Nephron (organoid): ENCODE measurements at regions not wholly inside any gene's neighbourhood (a gene's known extent, or its start where the extent isn't known, plus 50 kb on each side); places are given as distances from the start of the nearest gene placed in this dataset.

Experiments used
- H3K27ac Mint-ChIP-seq, 3 experiments: 2 replicates each; pipeline ENCODE4 v1.8.0; 2020; ENCODE audit warnings: mixed read lengths in 3 of 3, mild to moderate bottlenecking in 2 of 3, moderate library complexity in 1 of 3
- H3K27me3 Mint-ChIP-seq: 2 replicates; pipeline ENCODE4 v1.8.0; 2021; ENCODE audit warnings: low read depth, mild to moderate bottlenecking, moderate library complexity, mixed read lengths
- H3K36me3 Mint-ChIP-seq: 2 replicates; pipeline ENCODE4 v1.8.0; 2020; ENCODE audit warnings: low read depth, mixed read lengths
- H3K4me1 Mint-ChIP-seq: 2 replicates; pipeline ENCODE4 v1.8.0; 2020; ENCODE audit warnings: mixed read lengths
- H3K4me3 Mint-ChIP-seq, 3 experiments: 2 replicates each; pipeline ENCODE4 v1.8.0; 2020; ENCODE audit warnings: mild to moderate bottlenecking in 3 of 3, mixed read lengths in 3 of 3, moderate library complexity in 2 of 3
- H3K9me3 Mint-ChIP-seq: 2 replicates; pipeline ENCODE4 v1.8.0; 2020; ENCODE audit warnings: mixed read lengths
- CTCF ChIP-seq, 3 experiments: fragments of 200-600 bp; sonication (generic); IDR thresholded peaks; one replicate each; pipeline ENCODE4 v1.5.0; 2021; ENCODE audit warnings: antibody characterized with exemption in 3 of 3; ENCODE audit not compliant: unreplicated experiment in 3 of 3

DNA sequence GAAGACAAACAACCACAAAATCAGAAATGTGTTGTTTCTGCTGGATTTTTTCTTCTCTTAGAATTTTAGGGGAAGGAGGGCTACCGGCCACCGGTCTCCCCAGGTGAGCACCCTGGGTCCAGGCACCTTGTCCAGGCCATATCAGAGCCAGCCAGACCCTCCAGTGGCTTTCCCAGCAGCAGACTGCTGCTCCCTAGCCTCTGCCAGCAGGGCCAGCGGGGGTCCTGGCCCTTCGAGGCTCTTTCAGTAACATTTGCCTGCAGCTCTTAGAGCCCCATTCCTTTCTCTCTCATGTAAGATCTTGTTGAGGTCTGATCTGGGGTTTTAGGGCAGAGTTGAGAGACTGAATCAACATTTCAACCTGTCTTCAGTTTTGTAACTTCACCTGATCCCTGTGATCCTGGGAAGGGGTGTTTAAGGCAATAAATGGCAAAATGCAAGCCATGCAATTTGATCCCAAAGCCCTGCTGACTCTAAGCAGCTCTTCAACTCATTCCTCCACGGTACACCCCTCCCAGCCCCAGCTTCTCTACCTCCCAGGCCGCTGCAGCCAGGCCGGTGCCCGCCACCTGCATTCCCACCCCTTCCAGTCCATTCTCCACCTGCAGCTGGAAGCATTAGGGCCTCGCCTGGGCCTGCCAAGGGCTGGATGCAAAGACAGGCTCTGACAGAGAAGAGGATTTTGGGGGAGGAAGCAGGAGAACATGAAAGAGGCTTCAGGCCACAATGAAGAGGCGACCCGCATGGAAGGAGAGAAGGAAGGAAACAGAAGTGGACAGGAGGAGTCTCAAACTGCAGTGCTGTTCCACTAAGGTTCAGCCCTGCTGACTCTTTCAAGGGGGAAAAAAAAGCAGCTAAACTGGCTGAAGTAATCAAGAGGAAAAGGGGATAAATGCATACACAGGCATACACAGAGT lies 113.0 kb upstream of the FGF3 start:
- TF ChIP-seq CTCF (IDR thresholded peaks at IDR 0.05; ENCODE audit: unreplicated experiment in 3 of 3), result no peak
- no peaks in the 10 kb centered on the region for H3K36me3 Mint-ChIP-seq
- H3K27me3 Mint-ChIP-seq, result peaks cover 26% of the 10 kb centered on the region
- H3K4me1 Mint-ChIP-seq, result peaks cover 8% of the 10 kb centered on the region
- peak overlapping the region in 2 of 3 experiments; percentile 3 to 29 for H3K27ac Mint-ChIP-seq
- no peaks in the 10 kb centered on the region for H3K9me3 Mint-ChIP-seq
- H3K4me3 Mint-ChIP-seq, result no peak overlapping the region

GRCh38 chr11:69934861-69935494 lies 115.8 kb upstream of the FGF3 start:
- H3K4me3 Mint-ChIP-seq, result no peak overlapping the region
- no peak overlapping the region for H3K27ac Mint-ChIP-seq
- no peak for TF ChIP-seq CTCF (IDR thresholded peaks at IDR 0.05; ENCODE audit: unreplicated experiment in 3 of 3)
- peaks cover 11% of the 10 kb centered on the region for H3K27me3 Mint-ChIP-seq
- peaks cover 13% of the 10 kb centered on the region for H3K4me1 Mint-ChIP-seq
- no peaks in the 10 kb centered on the region for H3K9me3 Mint-ChIP-seq
- no peaks in the 10 kb centered on the region for H3K36me3 Mint-ChIP-seq

GRCh38 chr11:69935941-69936505 lies 116.8 kb upstream of the FGF3 start:
- TF ChIP-seq CTCF (IDR thresholded peaks at IDR 0.05; ENCODE audit: unreplicated experiment in 3 of 3), result no peak
- H3K27me3 Mint-ChIP-seq, result peaks cover 11% of the 10 kb centered on the region
- H3K4me1 Mint-ChIP-seq, result peaks cover 18% of the 10 kb centered on the region
- H3K36me3 Mint-ChIP-seq, result no peaks in the 10 kb centered on the region
- H3K9me3 Mint-ChIP-seq, result no peaks in the 10 kb centered on the region
- H3K4me3 Mint-ChIP-seq, result no peak overlapping the region
- no peak overlapping the region for H3K27ac Mint-ChIP-seq

GRCh38 chr11:69936771-69937170 lies 117.6 kb upstream of the FGF3 start:
- H3K27me3 Mint-ChIP-seq, result peaks cover 9% of the 10 kb centered on the region
- no peak overlapping the region for H3K27ac Mint-ChIP-seq
- no peaks in the 10 kb centered on the region for H3K9me3 Mint-ChIP-seq
- H3K4me3 Mint-ChIP-seq, result no peak overlapping the region
- H3K4me1 Mint-ChIP-seq, result peaks cover 18% of the 10 kb centered on the region
- H3K36me3 Mint-ChIP-seq, result no peaks in the 10 kb centered on the region
- no peak for TF ChIP-seq CTCF (IDR thresholded peaks at IDR 0.05; ENCODE audit: unreplicated experiment in 3 of 3)

- H3K36me3 Mint-ChIP-seq, result no peaks in the 10 kb centered on the region
- H3K4me3 Mint-ChIP-seq, result no peak overlapping the region
- no peaks in the 10 kb centered on the region for H3K9me3 Mint-ChIP-seq
- no peak overlapping the region for H3K27ac Mint-ChIP-seq
- peaks cover 10% of the 10 kb centered on the region for H3K4me1 Mint-ChIP-seq
- TF ChIP-seq CTCF (IDR thresholded peaks at IDR 0.05; ENCODE audit: unreplicated experiment in 3 of 3), result no peak
- peaks cover 5% of the 10 kb centered on the region for H3K27me3 Mint-ChIP-seq
These were observed 119.0 kb upstream of the FGF3 start for GRCh38 chr11:69938206-69938605.
